H9 (cell line): ENCODE measurements at regions not wholly inside any gene's neighbourhood (a gene's known extent, or its start where the extent isn't known, plus 50 kb on each side); places are given as distances from the start of the nearest gene placed in this dataset.

Experiments used
- DNase-seq: peaks from one replicate; pipeline ENCODE4 v3.0.0-alpha.2; 2017
- H2AFZ ChIP-seq: one replicate; pipeline ENCODE4 v1.6.1; 2013; ENCODE audit warnings: mild to moderate bottlenecking, low read length, control low read depth, moderate library complexity
- H2AK5ac ChIP-seq: 2 replicates; pipeline ENCODE4 v1.6.1; 2013; ENCODE audit warnings: low read length, control low read depth, mixed read lengths; ENCODE audit not compliant: insufficient read length
- H2BK120ac ChIP-seq: one replicate; pipeline ENCODE4 v1.6.1; 2013; ENCODE audit warnings: low read depth, mild to moderate bottlenecking, low read length, control low read depth, inconsistent platforms; ENCODE audit not compliant: poor library complexity, severe bottlenecking
- H2BK12ac ChIP-seq: 2 replicates; pipeline ENCODE4 v1.6.1; 2013; ENCODE audit warnings: low read length, control low read depth, mixed read lengths, low read depth; ENCODE audit not compliant: insufficient read length
- H2BK15ac ChIP-seq: 2 replicates; pipeline ENCODE4 v1.6.1; 2013; ENCODE audit warnings: low read depth, low read length, control low read depth
- H2BK20ac ChIP-seq: one replicate; pipeline ENCODE4 v1.6.1; 2013; ENCODE audit warnings: low read depth, mild to moderate bottlenecking, low read length, control low read depth, inconsistent platforms; ENCODE audit not compliant: poor library complexity, severe bottlenecking
- H2BK5ac ChIP-seq: 2 replicates; pipeline ENCODE4 v1.6.1; 2013; ENCODE audit warnings: low read length, control low read depth, mixed read lengths; ENCODE audit not compliant: insufficient read length
- H3K14ac ChIP-seq: 2 replicates; pipeline ENCODE4 v1.6.1; 2013; ENCODE audit warnings: low read length, control low read depth; ENCODE audit not compliant: insufficient read depth
- H3K18ac ChIP-seq: 2 replicates; pipeline ENCODE4 v1.6.1; 2013; ENCODE audit warnings: low read depth, mild to moderate bottlenecking, mixed read lengths, low read length, control low read depth; ENCODE audit not compliant: insufficient read length
- H3K23ac ChIP-seq: 2 replicates; pipeline ENCODE4 v1.6.1; 2013; ENCODE audit warnings: low read length, control low read depth, mixed read lengths, low read depth; ENCODE audit not compliant: insufficient read length
- H3K23me2 ChIP-seq: 2 replicates; pipeline ENCODE4 v1.6.1; 2013; ENCODE audit warnings: low read depth, mild to moderate bottlenecking, mixed read lengths, low read length, control low read depth; ENCODE audit not compliant: insufficient read length, poor library complexity, severe bottlenecking
- H3K27ac ChIP-seq: 2 replicates; pipeline ENCODE4 v1.5.1; 2013; ENCODE audit warnings: low read length, control low read depth, mixed read lengths, low read depth; ENCODE audit not compliant: insufficient read length
- H3K27me3 ChIP-seq: 2 replicates; pipeline ENCODE4 v1.6.1; 2013; ENCODE audit warnings: low read length, control low read depth, inconsistent platforms; ENCODE audit not compliant: insufficient read depth
- H3K4ac ChIP-seq: 2 replicates; pipeline ENCODE4 v1.6.1; 2013; ENCODE audit warnings: low read depth, mild to moderate bottlenecking, control low read depth, inconsistent platforms, low read length, moderate library complexity
- H3K4me1 ChIP-seq: 2 replicates; pipeline ENCODE4 v1.6.1; 2013; ENCODE audit warnings: low read length, control low read depth, inconsistent platforms; ENCODE audit not compliant: insufficient read depth
- H3K4me2 ChIP-seq: 2 replicates; pipeline ENCODE4 v1.6.1; 2013; ENCODE audit warnings: low read length, control low read depth, mixed read lengths; ENCODE audit not compliant: insufficient read length, insufficient read depth
- H3K56ac ChIP-seq: 2 replicates; pipeline ENCODE4 v1.6.1; 2013; ENCODE audit warnings: low read depth, mild to moderate bottlenecking, mixed read lengths, low read length, control low read depth; ENCODE audit not compliant: insufficient read length
- H3K79me1 ChIP-seq: 2 replicates; pipeline ENCODE4 v1.6.1; 2013; ENCODE audit warnings: low read depth, mild to moderate bottlenecking, moderate library complexity, low read length, control low read depth, inconsistent platforms; ENCODE audit not compliant: insufficient read depth, poor library complexity, severe bottlenecking
- H3K79me2 ChIP-seq: 2 replicates; pipeline ENCODE4 v1.6.1; 2013; ENCODE audit warnings: low read length, control low read depth, inconsistent platforms; ENCODE audit not compliant: insufficient read depth
- H3K9ac ChIP-seq: 2 replicates; pipeline ENCODE4 v1.6.1; 2013; ENCODE audit warnings: low read length, control low read depth, mixed read lengths; ENCODE audit not compliant: insufficient read length; ENCODE audit errors: extremely low read depth
- H3K9me3 ChIP-seq: one replicate; pipeline ENCODE4 v1.6.1; 2013; ENCODE audit warnings: low read depth, low read length, inconsistent platforms; ENCODE audit not compliant: control insufficient read depth
- H3T11ph ChIP-seq: one replicate; pipeline ENCODE4 v1.6.1; 2013; ENCODE audit warnings: mild to moderate bottlenecking, low read length, control low read depth, inconsistent platforms
- H4K20me1 ChIP-seq: one replicate; pipeline ENCODE4 v1.6.1; 2013; ENCODE audit not compliant: control insufficient read depth, insufficient read length, insufficient read depth
- H4K5ac ChIP-seq: 2 replicates; pipeline ENCODE4 v1.6.1; 2013; ENCODE audit warnings: low read depth, mild to moderate bottlenecking, mixed read lengths, low read length, control low read depth; ENCODE audit not compliant: insufficient read length
- H4K8ac ChIP-seq: replicated peaks from 2 replicates; pipeline ENCODE4 v1.6.1; 2013; ENCODE audit warnings: low read length, control low read depth, mixed read lengths, low read depth; ENCODE audit not compliant: insufficient read length
- H4K91ac ChIP-seq: 2 replicates; pipeline ENCODE4 v1.6.1; 2013; ENCODE audit warnings: low read depth, mild to moderate bottlenecking, moderate library complexity, mixed read lengths, low read length, control low read depth; ENCODE audit not compliant: insufficient read length
- H3K27ac Mint-ChIP-seq, 3 experiments: 2 replicates in 2 of 3; 3 replicates in 1 of 3; pipeline ENCODE4 v1.8.0; 2020 to 2021; ENCODE audit warnings: mixed read lengths in 3 of 3, mild to moderate bottlenecking in 1 of 3, moderate library complexity in 1 of 3
- H3K27me3 Mint-ChIP-seq: 2 replicates; pipeline ENCODE4 v1.8.0; 2021; ENCODE audit warnings: low read depth, mild to moderate bottlenecking, moderate library complexity, mixed read lengths
- H3K36me3 Mint-ChIP-seq, 3 experiments: 2 replicates in 2 of 3; 3 replicates in 1 of 3; pipeline ENCODE4 v1.8.0; 2020 to 2021; ENCODE audit warnings: low read depth in 3 of 3, mixed read lengths in 3 of 3; ENCODE audit not compliant: insufficient read depth in 1 of 3
- H3K4me1 Mint-ChIP-seq, 2 experiments: 2 replicates each; pipeline ENCODE4 v1.8.0; 2020; ENCODE audit warnings: mixed read lengths in 2 of 2
- H3K4me3 Mint-ChIP-seq, 2 experiments: 2 replicates in 1 of 2; 3 replicates in 1 of 2; pipeline ENCODE4 v1.8.0; 2020 to 2021; ENCODE audit warnings: mild to moderate bottlenecking in 2 of 2, mixed read lengths in 2 of 2, moderate library complexity in 1 of 2
- H3K9me3 Mint-ChIP-seq, 2 experiments: 2 replicates in 1 of 2; 3 replicates in 1 of 2; pipeline ENCODE4 v1.8.0; 2020; ENCODE audit warnings: mild to moderate bottlenecking in 2 of 2, mixed read lengths in 2 of 2, moderate library complexity in 1 of 2
- CTCF ChIP-seq: fragments of 200-600 bp; sonication (generic); conservative IDR thresholded peaks from 3 replicates; pipeline ENCODE4 v1.8.0; 2021; ENCODE audit warnings: antibody characterized with exemption, mild to moderate bottlenecking
- WGBS: extraction: QIAGEN DNeasy Blood & Tissue Kit; methylation state at CpG from one replicate; pipeline ENCODE4 v1.1.7; 2013; ENCODE audit warnings: missing lambda C conversion rate, low lambda C conversion rate, mixed read lengths; ENCODE audit not compliant: insufficient read length; ENCODE audit errors: extremely low coverage; 5-methylcytosine and 5-hydroxymethylcytosine counted together

- H3K36me3 Mint-ChIP-seq, result no peaks in the 10 kb centered on the region
- peaks cover 4% of the 10 kb centered on the region for H3K27me3 Mint-ChIP-seq
- Histone ChIP-seq H2BK20ac (no peak overlapping the region), H2BK5ac (no peak overlapping the region), H3K27ac (no peak overlapping the region), H3K79me2 (no peaks in the 10 kb centered on the region), H2AK5ac (no peak overlapping the region), H3K9ac (no peak overlapping the region), H3K18ac (no peak overlapping the region), H3K4ac (no peak overlapping the region), H3K4me1 (no peaks in the 10 kb centered on the region), H3K23ac (no peak overlapping the region), H4K5ac (no peak overlapping the region), H2AFZ (no peak overlapping the region), H3K79me1 (no peaks in the 10 kb centered on the region), H4K20me1 (no peaks in the 10 kb centered on the region), H3K4me2 (no peak overlapping the region), H3K56ac (no peak overlapping the region), H2BK120ac (no peak overlapping the region), H4K91ac (no peak overlapping the region), H3K27me3 (no peaks in the 10 kb centered on the region), H4K8ac (no peak overlapping the region), H3T11ph (no peak overlapping the region), H3K23me2 (no peaks in the 10 kb centered on the region), H2BK12ac (no peak overlapping the region), H3K14ac (no peak overlapping the region), H2BK15ac (no peak overlapping the region), H3K9me3 (no peaks in the 10 kb centered on the region)
- no peak for DNase-seq
- TF ChIP-seq CTCF, result no peak
- no CpG with 5 or more reads among the region's 7 CpGs for WGBS
- peaks cover 3 to 7% of the 10 kb centered on the region in 2 experiments; a peak in 3 of 5 replicates for H3K9me3 Mint-ChIP-seq
- no peak overlapping the region; a peak in 1 of 7 replicates for H3K27ac Mint-ChIP-seq
- H3K4me3 Mint-ChIP-seq, result no peak overlapping the region
- peaks cover 5 to 8% of the 10 kb centered on the region in 2 experiments; a peak in 3 of 4 replicates for H3K4me1 Mint-ChIP-seq
Measured at GRCh38 chr2:230601510-230601909, 111.1 kb upstream of the CAB39 start.
